Stimulated activated CD4-positive, alpha-beta T cell treated with anti-CD3 and anti-CD28 coated beads, TNF-alpha, amount 100 ng/mL, for 1 hour (primary cell): ENCODE measurements at regions not wholly inside any gene's neighbourhood (a gene's known extent, or its start where the extent isn't known, plus 50 kb on each side); places are given as distances from the start of the nearest gene placed in this dataset.
"Not testable (repeated sequence)": the region's sequence is repeated elsewhere in the genome, so short reads cannot be mapped to it uniquely, and the experiment has no call there.

ENCODE experiments used
- DNase-seq, 3 donors: peaks; one replicate each; pipeline ENCODE4 v3.0.0-alpha.2; 2020; ENCODE audit warnings: low read depth in 3 of 3, low spot score in 1 of 3

DNA sequence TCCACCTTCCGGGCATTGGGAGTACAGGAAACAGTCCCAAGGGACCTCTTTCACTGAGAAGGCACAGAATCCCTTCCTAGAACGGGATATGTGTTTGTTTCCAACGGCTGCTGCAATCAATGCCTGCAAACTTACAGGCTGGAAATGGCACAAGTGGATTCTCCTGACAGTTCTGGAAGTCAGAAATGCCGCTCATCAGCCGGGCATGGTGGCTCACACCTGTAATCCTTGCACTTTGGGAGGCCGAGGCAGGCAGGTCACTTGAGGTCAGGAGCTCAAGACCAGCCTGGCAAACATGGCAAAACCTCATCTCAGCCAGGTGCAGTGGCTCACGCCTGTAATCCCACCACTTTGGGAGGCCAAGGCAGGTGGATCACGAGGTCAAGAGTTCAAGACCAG is 97.0 kb upstream of the FGF3 start:
- not testable (repeated sequence) for DNase-seq

DNA sequence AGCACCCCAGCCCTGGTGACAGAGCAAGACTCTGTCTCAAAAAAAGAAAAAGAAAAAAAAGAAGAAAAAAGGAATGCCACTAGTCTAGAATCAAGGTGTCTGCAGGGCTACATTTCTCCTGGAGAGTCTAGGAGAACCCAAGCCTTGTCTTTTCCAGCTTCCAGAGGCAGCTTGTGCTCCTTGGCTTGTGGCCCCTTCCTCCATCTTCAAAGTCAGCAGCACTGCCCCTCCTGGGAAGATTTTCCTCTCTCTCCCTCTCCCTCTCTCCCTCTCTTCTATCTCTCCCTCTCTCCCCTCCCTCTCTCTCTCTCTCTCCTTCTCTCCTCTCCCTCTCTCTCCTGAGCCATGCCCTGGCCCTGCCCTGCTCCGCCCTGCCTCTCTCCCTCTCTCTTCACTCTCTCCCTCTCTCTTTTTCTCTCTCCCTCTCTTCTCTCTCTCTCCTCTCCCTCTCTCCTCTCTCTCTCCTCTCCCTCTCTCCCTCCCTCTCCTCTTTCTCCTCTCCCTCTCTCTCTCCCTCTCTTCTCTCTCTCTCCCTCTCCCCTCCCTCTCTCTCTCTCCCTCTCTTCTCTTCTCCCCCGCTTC is 97.7 kb upstream of the FGF3 start:
- no peak for DNase-seq

DNA sequence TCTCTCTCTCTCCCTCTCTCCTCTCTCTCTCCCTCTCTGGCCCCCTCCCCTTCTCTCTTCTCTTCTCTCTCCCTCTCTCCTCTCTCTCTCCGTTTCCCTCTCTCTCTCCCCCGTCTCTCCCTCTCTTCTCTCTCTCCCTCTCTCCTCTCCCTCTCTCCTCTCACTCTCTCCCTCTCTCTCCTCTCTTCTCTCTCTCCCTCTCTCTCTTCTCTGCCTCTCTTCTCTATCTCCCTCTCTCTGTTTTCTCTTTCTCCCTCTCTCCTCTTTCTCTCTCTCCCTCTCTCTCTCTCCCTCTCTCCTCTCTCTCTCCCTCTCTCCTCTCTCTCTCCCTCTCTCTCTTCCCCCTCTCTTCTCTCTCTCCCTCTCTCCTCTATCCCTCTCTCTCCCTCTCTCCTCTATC is 98.3 kb upstream of the FGF3 start:
- no peak for DNase-seq

DNA sequence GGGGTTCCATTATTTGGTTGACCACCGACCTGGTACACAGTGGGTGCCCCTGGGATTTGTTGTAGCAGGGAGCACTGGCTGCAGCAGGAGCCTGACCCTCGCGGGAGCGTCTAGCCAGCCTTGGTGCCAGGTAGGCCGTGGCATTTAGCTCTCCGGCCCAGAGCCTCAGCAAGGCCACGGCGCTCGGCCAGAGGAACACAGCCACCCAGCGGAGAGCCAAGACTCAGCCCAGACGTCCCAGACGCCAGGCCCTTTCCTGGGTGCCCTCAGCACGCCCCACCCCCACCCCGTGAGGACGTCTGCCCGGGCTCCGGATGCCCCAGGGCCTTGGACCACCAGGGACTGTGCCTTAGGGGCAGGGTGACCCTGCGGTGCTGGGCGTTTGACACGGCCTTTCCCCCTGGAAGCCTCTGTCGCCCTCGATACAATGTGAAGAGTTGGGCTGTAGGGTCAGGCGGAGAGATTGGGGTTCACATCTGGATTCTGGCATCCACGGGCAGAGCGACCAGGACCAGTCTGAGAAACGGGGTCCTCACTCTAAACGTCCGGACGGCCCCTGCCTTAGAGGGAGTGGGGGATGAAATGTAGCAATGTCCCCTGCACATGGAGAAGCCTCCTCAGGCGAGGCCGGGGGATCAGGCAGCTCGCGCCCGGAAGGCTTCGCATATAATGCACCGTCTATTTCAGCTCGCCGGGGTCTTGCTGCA is 99.2 kb upstream of the FGF3 start:
- DNase-seq = no peak

DNA sequence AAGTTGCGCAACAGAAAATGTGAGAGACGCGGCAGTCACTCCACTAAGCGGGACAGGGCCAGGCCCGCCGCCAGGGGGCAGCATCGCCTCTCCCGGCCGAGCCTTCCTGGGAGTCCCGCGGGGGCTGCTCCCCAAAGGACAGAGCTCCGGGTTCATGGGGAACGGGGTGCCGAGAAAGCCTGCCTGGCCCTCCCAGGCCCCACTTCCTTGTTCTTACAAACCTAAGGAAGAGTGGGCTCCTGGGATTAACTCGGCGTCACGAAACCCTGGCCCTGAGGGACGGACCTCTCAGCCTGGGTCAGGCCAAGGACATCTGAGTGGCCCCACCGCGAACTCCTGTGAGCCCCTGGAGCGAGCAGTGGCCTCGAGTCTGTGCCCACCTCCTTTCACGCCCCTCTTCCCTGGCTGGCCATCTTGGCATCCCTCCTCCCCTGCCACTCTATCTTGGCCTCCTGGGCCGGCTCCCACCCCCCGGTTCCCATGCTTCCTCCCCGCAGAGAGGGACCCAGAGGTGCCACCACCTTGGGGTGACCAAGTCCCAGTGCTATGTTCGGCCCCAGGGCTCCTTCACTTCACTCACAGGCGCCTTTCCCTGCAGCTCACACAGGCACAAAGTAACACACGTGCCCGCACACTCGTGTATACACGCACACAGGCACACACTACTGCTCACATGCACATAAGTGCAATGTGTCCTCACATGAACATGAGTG is 99.9 kb upstream of the FGF3 start:
- peak in 2 of 3 donors; percentile 22 to 74 for DNase-seq

DNA sequence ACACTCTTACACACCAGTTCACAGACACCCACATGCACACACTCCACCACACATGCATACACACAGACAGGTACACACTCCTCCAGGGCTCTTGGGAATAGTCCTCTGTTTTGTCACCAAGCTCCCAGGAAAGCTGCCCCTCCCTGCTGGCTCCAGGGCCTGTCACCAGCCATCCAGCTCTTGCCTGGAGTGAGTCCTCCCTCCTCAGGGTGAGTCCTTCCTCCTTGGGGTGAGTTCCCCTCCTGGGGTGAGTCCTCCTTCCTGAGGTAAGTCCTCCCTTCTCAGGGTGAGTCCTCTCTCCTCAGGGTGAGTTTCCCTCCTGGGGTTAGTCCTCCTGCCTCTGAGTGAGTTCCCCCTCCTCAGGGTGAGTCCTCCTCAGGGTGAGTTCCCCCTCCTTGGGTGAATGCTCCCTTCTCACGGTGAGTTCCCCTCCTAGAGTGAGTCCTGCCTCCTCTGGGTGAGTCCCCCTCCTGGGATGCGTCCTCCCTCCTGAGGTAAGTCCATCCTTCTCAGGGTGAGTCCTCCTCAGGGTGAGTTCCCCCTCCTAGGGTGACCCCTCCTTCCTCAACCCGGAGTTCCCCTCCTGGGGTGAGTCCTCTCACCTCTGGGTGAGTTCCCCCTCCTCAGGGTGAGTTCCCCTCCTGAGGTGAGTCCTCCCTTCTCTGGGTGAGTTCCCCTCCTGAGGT is 100.6 kb upstream of the FGF3 start:
- no peak for DNase-seq

DNA sequence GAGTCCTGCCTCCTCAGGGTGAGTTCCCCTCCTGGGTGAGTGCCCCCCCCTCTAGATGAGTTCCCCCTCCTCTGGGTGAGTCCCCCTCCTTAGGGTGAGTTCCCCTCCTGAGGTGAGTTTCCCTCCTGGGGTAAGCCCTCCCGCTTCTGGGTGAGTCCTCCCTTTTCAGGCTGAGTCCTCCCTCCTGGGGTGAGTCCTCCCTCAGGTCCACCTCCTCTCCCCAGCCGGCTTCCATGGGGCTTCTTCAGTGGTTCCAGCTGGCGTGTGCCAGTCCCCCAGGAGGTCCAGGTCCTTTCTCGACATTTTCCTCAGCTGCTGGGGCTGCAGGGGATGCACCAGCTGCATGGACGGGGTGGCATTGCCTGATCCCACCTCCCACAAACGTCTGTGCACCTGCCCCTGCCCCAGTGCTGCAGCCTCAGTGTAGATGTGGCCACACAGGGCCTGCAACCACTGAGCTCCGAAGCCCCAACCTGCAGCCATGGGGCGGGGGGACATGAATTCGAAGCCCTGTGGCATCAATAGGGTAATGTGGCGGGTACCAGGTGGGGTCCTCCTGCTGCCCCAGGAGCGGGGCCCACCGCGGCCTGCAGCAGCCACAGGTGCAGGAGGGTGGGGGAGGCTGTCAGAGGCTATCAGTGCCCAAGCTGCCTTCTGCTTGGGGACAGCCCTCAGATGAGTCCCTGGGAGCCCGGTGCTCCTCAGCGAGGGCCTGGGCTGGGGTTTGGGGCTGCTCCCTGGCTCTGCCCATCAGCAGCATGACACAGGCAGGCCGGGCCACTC is 101.3 kb upstream of the FGF3 start:
- no peak for DNase-seq

DNA sequence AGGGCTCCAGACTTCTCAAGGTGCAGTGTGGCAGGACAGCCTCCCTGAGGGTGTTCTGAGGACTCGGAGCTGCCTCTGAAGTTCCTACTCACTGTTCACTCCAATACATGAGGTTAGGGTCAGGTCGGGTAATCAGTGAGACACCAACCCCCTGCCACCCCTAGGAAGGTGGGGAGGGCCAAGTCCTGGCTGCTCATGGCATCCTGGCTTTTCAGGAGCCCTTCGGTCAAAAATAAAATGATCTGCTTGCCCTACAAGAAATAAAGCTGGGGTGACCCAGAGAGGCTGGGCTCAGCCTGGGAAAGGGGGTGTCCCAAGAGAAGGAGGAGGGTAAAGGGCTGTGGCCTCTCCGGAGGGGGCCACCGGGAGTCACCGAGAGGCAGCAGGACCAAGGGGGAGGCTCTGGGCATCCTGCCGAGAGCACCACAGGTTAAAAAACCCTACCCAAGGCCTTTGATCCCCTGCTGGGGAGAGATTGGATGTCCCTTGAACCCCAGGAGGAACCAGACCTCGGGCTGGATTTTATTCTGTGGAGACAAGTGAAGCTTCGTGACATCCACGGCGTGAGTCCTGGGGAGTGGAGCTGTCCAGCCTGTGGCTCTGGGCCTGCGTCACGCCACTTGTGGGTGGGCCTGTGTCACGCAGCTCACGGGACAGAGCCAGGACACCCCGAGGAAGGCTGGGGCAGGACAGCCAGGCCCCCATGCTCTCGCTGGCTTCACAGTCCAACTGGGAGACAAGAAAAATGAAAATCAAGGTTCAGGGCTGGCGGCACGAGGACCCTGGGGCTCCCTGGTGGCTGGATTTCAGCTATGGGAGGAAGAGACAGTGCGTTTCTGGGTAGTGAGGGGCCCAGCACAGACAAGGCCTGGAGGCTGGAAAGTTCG is 102.2 kb upstream of the FGF3 start:
- no peak for DNase-seq

DNA sequence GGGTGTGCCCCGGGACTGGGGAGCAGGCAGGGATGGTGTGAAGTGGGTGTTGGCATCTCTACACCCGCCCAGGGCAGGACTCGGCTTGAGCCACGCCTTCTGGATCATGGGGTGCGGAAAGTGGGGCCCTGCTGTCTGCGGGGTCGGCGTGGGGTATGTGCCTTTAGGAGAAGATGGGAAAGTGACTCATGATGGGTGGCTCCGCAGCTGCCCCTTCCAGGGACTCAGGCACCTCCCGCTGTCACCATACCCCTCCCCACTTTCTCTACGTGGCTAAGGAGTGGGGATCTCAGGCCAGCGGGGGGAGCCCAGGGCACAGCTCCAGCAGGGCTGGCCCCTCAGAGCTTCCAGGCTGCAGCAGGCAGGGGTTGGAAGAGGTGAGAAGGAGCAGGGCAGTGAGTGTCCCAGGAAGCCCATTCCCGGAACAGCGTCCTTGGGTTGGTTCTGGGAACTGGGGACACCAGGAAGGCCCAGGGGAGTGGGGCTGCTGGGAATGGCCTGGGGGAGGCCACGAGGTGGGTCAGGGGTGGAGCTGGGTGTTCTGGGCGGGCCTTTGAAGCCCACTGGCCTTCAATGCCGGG is 102.9 kb upstream of the FGF3 start:
- DNase-seq = no peak

DNA sequence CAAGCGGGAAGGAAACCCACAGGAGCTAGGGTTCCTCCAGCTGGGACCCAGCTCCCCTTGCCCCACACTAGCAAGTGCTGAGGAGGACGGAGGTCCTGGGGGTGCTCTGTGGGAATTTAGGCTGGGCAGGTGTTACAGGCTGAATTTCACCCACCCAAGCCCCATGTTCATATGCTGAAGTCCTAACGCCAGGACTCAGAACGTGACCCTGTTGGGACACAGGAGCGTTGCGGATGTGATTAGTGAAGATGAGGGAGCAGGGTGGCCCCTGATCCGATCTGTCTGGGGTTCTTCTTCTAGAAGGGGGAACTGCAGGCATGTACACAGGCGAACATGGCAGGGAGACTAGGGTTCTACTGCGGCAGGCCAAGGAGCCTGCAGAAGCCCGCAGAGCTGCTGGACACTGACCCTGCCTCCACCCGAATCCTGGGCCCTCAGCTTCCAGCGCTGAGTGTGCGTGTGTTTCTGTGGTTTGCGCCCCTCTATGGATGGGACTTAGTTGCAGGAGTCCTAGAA is 103.4 kb upstream of the FGF3 start:
- DNase-seq = no peak

DNA sequence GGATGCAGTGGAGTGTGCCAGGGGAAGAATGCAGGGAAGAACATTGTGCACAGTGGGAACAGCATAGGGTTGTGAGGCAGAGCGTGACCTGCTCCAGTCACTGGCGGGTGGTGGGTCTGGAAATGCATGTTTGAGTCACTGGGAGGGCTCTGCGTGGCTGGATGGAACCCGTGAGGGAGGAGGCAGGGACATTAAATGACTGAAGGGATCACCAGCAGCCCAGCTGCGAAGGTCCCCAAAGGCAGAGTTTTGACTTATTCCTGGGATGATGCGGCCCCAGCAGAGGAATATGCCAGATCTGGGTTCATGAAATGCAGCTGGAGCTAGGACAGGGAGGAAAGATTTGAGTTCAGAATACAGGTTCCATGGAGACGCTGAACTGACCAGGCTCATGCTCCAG is 104.0 kb upstream of the FGF3 start:
- DNase-seq = no peak

DNA sequence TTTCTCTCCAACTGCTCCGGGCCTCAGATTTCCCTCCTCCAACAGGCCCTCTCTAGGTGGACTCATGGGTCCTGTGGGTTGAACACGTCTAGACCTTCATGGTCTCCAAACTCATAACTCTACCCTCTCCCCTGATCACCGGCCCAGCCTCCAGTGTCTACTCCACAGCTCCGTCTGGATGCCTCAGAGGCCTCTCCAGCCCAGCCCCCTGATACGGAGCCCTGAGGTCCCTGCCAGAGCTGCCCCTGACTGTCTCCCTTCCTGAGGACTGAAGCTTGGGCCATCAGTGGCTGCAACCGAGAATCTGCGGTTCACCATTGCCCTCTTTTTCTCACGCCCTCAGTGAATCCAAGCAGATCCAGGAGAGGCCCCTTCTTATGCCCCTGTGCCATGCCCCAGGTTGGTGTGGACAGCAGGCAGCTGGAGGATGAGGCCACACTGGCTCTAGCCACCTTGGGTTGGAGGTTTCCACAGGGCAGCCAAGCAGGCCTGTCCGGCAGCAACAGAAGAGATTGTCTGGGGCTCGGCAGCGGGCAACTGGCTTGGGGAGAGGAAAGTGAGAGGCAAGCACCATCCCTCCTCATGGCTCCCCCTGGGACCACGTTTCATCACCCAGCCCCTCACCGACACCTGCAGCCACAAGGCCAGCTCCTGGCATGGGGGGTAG is 104.6 kb upstream of the FGF3 start:
- DNase-seq = no peak

DNA sequence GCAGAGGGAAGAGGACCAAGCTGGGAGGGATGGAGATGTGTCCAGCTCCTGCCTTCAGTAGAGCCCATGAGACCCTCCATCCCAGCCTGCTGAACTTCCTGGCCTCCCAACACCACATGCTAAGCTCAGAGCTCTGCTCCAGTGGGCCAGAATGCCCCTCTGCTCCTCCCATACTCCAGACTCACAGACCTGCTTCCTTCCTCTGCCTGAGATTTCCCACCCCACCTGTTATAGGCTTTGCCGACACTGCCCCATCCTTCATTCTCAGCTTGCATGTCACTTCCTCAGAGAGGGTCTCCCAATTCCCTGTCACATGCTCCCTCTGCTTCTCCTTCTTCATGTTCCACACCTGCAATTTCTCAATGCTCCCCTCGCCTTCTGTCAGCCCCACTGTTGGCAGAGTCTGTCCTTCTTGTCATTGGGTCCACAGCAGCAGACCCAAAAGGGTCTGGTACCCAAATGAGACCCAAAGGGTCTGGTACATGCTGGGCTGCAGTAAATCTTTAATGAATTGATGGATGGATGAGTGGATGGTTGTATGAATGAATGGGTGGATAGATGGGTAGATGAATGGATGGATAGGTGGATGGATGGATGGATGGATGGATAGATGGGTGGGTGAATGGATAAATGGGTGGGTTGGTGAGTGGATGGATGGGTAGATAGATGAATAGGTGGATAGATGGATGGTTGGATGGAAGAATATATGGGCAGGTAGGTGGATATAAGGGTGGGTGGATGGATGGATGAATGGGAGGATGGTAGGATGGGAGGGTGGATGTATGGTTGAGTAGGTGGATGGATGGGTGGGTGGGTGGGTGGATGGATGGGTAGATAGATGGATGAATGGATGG is 105.3 kb upstream of the FGF3 start:
- DNase-seq = no peak

DNA sequence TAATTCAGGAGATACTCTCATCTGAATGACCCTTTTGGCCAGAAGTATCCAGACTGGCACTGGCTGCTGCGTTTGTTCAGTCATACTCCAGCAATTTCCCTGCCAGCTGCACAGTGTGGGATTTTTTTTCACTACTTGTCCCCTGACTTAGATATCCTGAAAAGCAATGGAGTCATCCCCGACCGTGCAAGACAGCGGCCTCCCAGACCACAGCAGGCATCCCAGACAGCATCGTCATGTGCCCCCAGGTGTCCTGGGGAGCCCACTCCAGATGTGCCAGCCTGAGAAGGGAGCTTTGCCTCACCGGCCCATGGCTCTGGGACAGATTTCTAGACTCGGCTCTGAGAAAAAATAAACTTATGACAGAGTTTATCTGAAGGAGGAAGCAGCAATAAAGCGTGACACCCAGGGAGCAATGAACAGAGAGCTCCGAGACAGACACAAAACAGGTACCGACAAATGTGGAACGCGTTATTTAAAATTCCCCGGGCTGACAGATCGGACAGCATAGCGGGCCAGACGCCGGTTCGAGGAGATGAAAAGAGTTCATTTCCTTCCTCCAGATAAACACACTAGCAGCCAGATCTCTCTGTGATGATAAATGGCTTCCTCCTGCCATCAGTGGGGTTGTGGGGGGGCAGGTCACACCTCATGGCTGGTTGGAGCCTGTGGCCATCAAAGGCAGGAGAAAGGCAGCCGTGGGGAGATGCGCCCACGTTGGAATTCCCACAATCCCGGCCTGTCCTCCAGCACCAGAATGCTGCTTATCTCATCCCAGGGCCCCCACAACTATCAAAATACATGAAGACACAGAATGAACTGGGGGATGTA is 106.4 kb upstream of the FGF3 start:
- DNase-seq = no peak

DNA sequence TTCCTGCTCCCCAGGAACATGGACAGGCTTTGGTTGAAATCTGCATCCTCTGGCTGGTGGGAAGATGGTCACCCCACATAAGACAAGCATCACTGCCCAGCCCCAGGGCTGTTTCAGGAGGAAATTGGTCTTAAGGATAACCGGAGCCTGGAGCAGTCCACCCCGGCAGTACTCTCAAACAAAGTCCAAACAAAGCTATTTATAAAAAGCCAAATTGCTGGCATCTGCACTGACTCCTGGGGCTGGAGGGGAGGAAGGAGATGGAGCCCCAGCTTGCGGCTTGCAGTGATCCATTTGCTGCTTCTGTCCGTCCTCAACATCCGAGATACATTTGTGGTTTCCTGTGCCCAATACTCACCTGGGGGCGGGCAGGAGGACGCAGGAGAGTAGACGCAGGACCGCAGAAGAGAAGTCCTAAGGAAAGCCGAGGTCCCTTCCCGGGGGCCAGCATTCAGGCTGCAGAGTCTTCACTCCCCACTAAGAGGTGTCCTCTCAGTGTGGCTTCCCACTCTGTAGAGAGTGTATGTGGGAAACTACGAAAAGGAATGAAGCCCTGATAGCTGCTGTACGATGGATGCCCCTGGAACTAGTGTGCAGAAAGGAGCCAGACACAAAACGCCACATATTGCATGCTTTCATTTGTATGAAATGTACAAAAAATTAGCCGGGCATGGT is 107.3 kb upstream of the FGF3 start:
- DNase-seq = no peak

DNA sequence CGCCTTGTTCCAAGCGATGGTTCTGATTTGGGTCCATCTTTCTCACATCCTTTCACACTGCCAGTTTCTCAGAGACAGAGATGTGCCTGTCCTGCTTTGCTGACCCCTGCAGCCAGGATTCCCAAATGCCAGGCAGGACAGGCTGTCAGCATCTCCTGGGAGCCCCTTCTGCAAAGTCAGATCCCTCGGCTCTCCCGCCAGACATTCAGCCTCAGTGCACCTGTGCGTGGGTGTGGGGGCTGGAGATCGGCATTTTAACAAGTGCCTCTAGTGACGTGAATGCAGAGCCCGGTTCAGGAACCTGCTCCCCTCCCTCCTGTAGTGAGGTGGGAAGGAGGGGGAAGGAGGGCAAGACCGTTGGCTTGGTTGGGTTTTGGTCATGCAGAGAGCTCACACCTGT is 108.9 kb upstream of the FGF3 start:
- DNase-seq = no peak

DNA sequence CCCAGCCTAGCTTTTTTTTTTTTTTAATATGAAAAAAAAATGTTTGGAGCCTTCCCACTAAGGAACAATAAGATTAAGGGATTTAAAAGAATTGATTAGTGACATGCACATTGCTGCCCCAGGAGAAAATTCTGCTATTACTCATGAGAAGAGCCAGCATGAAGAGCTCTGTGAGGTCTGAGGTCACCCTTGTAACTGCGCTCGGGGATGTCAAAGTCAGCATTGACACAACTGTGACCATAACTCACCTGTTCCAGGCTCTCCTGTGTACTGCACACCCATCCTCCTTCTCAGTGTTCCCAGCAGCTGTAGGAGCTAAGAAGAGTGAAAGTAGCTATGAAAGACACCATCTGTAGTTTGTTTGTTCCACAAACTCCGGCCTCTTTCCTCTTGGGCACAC is 109.8 kb upstream of the FGF3 start:
- no peak for DNase-seq
